ENCODE measurements at regions not wholly inside any gene's neighbourhood (a gene's known extent, or its start where the extent isn't known, plus 50 kb on each side); places are given as distances from the start of the nearest gene placed in this dataset.
A peak's percentile ranks its signal among the peaks of the same experiment; 100 is the strongest.
"Not testable (repeated sequence)": the region's sequence is repeated elsewhere in the genome, so short reads cannot be mapped to it uniquely, and the experiment has no call there.

DNA sequence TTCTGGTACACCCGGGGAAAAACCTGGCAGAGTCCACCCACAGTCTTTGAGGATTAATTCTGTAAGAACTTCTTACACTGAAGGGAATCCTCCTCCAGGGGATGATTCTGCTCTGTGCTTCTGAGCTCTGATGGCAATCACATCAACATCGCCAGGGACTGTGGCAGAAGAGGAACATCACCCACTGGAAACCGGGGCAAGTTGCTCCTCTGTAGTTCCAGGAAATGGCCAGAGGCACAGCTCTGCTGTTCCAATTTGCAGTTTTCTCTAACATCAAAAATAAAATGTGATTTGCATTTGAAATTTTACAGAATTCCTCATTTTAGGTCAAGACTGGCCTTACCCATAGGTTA, 207.6 kb downstream of the DAD1 start:
- no peak overlapping the region for H3K27ac ChIP-seq
- TF ChIP-seq, protein P1, sequence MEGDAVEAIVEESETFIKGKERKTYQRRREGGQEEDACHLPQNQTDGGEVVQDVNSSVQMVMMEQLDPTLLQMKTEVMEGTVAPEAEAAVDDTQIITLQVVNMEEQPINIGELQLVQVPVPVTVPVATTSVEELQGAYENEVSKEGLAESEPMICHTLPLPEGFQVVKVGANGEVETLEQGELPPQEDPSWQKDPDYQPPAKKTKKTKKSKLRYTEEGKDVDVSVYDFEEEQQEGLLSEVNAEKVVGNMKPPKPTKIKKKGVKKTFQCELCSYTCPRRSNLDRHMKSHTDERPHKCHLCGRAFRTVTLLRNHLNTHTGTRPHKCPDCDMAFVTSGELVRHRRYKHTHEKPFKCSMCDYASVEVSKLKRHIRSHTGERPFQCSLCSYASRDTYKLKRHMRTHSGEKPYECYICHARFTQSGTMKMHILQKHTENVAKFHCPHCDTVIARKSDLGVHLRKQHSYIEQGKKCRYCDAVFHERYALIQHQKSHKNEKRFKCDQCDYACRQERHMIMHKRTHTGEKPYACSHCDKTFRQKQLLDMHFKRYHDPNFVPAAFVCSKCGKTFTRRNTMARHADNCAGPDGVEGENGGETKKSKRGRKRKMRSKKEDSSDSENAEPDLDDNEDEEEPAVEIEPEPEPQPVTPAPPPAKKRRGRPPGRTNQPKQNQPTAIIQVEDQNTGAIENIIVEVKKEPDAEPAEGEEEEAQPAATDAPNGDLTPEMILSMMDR (conservative IDR thresholded peaks at IDR 0.05) = no peak
- no peak for TF ChIP-seq ZFX (IDR thresholded peaks at IDR 0.05)

DNA sequence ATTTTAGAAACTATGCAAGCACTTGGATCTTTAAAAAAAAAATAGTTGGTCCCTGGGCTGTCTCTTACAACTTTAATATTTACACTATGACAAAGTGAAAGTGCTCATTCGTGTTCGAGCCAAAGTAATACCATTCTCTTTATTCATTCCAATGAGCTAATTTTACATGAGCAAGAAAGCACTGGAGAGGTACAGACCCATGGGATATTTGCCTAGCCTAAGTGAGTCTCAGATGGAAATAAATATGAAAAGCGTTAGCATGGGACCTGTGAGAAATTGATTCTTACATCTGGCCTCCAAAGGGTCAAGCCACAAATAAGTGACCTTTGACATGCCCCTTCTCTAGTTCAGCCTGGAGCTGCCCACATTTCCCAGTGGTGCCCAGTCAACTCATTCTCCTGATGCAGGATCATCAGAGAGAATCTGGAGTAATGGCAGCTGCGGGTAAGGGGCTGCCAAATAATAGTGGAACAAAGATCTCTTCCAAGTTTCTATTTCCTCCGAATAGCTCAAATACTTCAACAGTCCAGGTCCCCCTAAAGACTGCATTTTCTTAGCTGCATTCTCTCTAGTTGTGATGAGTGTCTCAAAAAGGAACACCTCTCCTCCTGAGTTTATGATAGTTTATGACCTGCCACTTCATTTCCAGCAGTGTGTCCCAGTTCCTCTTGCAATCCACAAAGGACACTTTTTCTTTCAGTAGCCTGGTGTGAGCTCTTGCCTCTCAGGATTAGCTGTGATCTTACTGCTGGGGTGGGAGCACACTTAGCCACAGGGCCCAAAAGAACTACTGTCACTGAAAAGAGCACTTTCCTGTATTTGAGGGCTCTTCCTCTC, 208.2 kb downstream of the DAD1 start:
- no peak for TF ChIP-seq ZFX (IDR thresholded peaks at IDR 0.05)
- TF ChIP-seq, protein P1 (conservative IDR thresholded peaks at IDR 0.05) = no peak
- H3K27ac ChIP-seq = no peak overlapping the region

DNA sequence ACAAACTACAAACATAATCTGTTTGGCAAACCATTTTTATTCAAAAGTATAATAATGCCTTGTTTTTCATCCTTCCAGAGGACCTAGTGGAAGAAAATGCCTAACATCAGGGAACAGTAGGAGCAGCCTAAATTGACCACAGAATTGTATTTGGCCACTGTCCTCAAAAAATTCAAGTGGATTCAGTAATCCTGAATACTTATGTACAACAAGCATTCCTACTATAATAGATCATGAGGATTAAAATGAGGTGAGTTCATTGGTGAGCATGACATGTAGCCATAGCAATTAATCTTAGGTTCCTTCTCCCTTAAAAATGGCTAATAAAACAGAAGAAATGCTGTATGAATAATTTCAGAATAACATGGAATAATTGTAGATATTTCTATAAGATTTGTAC, 209.3 kb downstream of the DAD1 start:
- TF ChIP-seq, protein P1 (conservative IDR thresholded peaks at IDR 0.05) = no peak
- no peak for TF ChIP-seq ZFX (IDR thresholded peaks at IDR 0.05)
- H3K27ac ChIP-seq = no peak overlapping the region

DNA sequence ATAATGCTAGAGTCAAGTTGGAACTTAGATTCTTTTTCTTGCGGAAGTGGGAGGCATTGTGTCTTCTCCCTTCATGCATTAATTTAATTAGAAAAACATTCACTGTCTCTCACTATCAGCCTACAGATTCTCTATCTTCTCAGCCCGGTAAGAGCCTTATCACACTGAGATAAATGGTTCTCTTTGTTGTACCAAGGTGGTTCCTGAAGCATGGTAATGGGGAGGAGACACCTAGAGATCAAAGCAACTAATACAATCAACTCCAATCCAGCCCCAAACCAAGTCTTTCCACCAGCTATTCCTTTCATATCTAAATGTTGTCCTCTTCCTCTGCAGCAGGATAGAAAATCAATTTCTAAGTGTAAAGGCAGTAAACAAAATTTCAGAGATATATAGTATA, 210.8 kb downstream of the DAD1 start:
- no peak overlapping the region for H3K27ac ChIP-seq
- no peak for TF ChIP-seq ZFX (IDR thresholded peaks at IDR 0.05)
- TF ChIP-seq, protein P1 (conservative IDR thresholded peaks at IDR 0.05) = no peak

DNA sequence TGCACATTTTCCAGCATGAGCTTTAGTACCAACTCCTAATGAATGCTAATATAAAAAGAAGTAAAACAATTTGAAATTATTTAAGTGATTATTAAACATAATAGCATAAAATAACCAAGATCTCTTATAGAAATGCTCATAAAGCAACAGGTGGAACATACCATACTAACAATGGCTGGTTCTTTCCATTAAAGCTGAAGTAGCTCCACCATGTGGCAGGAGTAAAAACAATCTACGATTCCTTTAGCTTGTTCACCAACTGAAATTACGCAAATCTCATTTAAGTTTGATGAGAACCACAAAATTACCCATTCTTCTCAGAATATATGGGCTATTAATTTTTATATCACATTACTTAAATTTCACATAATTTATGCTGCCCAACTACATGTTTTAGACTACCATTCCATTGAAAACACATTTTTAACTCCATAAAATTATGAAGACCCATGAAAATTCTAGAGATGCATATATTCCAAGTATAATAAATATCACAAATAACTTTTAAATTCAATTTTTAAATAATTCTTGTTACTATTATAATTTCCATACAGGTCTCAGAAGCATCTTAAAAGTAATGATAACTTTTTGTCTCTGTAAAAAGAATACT, 213.6 kb downstream of the DAD1 start:
- no peak for TF ChIP-seq ZFX (IDR thresholded peaks at IDR 0.05)
- TF ChIP-seq, protein P1 (conservative IDR thresholded peaks at IDR 0.05) = peak; percentile 70
- H3K27ac ChIP-seq = no peak overlapping the region

DNA sequence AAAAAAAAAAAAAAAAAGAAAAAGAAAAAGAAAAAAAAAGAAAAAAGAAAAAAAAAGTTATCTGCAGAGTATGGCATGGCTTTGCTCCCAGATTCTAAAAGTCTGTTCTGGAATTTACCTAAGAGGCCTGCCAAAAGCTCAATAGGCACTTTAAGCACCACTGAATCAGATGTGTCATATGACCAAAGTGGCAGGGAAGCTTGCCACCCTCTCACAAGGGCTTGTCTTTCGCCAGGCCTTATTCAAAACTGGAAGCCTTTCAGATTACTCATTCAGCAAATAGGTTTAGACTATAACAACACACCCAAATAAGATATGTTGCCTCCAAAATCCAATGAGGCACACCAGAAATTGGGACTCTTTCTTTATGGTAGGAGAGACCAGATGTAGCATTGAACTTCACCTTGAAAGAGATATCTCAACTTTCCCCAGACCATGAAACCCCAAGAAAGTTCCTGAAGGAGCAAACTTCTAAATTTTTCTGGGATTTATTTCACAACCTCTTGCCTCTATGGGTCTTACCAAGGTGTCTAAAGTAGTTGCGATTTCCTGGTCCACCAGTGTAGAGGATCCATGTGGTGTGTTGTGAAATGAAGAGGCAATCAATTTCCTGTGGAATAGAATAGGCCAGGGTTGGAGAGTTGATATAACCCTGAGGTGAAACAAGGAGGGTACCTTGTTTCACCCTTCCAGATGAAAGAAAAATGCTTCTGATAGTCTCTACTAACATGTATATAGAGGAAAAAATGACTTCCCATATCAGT, 218.8 kb downstream of the DAD1 start:
- TF ChIP-seq, protein P1 (conservative IDR thresholded peaks at IDR 0.05) = no peak
- TF ChIP-seq ZFX (IDR thresholded peaks at IDR 0.05) = no peak
- no peak overlapping the region for H3K27ac ChIP-seq

DNA sequence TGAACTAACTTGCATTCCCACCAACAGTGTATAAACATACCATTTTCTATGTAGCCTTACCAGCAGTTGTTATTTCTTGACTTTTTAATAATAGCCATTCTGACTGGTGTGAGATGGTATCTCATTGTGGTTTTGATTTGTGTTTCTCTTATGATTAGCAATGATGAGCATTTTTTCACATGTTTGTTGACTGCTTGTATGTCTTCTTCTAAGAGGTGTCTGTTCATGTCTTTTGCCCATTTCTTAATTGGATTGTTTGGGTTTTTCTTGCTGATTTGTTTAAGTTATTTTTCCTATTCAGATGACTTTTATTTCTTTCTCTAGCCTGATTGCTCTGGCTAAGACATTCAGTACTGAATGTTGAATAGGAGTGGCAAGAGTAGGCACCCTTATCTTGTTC, 230.3 kb downstream of the DAD1 start:
- TF ChIP-seq ZFX (IDR thresholded peaks at IDR 0.05) = no peak
- TF ChIP-seq, protein P1 (conservative IDR thresholded peaks at IDR 0.05) = no peak
- no peak overlapping the region for H3K27ac ChIP-seq

DNA sequence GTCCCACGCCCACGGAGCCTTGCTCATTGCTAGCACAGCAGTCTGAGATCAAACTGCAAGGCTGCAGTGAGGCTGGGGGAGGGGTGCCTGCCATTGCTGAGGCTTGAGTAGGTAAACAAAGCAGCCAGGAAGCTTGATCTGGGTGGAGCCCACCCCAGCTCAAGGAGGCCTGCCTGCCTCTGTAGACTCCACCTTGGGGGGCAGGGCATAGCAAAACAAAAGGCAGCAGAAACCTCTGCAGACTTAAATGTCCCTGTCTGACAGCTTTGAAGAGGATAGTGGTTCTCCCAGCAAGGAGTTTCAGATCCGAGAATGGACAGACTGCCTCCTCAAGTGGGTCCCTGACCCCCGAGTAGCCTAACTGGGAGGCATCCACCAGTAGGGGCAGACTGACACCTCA, 239.7 kb downstream of the DAD1 start:
- H3K27ac ChIP-seq = not testable (repeated sequence)

Data from C4-2B (cell line).